Liver (tissue), 8 donors: ENCODE measurements at regions not wholly inside any gene's neighbourhood (a gene's known extent, or its start where the extent isn't known, plus 50 kb on each side); places are given as distances from the start of the nearest gene placed in this dataset.

Experiments
- DNase-seq: peaks from one replicate; pipeline ENCODE4 v3.0.0-alpha.2; 2017; ENCODE audit warnings: low spot score
- H3K27ac ChIP-seq, 2 donors: one replicate each; pipeline ENCODE4 v1.7.0; 2013; ENCODE audit warnings: inconsistent platforms in 2 of 2, low read length in 2 of 2, control low read depth in 1 of 2, low read depth in 1 of 2, mild to moderate bottlenecking in 1 of 2
- H3K27me3 ChIP-seq, 4 donors: one replicate each; pipeline versions ENCODE4 v1.6.1 to v1.7.0; 2013; ENCODE audit warnings: low read length in 3 of 4, inconsistent platforms in 1 of 4, mild to moderate bottlenecking in 1 of 4, moderate library complexity in 1 of 4; ENCODE audit not compliant: control insufficient read depth in 4 of 4, insufficient read depth in 4 of 4
- H3K36me3 ChIP-seq, 4 donors: one replicate each; pipeline versions ENCODE4 v1.6.1 to v1.7.0; 2013; ENCODE audit warnings: low read length in 3 of 4, mild to moderate bottlenecking in 3 of 4, low read depth in 1 of 4, moderate library complexity in 1 of 4; ENCODE audit not compliant: control insufficient read depth in 4 of 4, insufficient read depth in 3 of 4
- H3K4me1 ChIP-seq, 4 donors: one replicate each; pipeline versions ENCODE4 v1.6.1 to v1.7.0; 2013; ENCODE audit warnings: low read length in 3 of 4, mild to moderate bottlenecking in 3 of 4, moderate library complexity in 1 of 4; ENCODE audit not compliant: control insufficient read depth in 4 of 4, insufficient read depth in 4 of 4
- H3K4me3 ChIP-seq, 3 donors: one replicate each; pipeline versions ENCODE4 v1.6.1 to v1.7.0; 2013; ENCODE audit warnings: low read length in 3 of 3, control low read depth in 1 of 3, low read depth in 1 of 3, mild to moderate bottlenecking in 1 of 3
- H3K9ac ChIP-seq, 2 donors: one replicate each; pipeline ENCODE4 v1.7.0; 2013; ENCODE audit warnings: low read length in 2 of 2, mild to moderate bottlenecking in 2 of 2, moderate library complexity in 2 of 2, control low read depth in 1 of 2, low read depth in 1 of 2
- H3K9me3 ChIP-seq, 4 donors: one replicate each; pipeline versions ENCODE4 v1.6.1 to v1.7.0; 2013; ENCODE audit warnings: low read length in 3 of 4; ENCODE audit not compliant: control insufficient read depth in 4 of 4
- EGR1 ChIP-seq, 2 donors: IDR thresholded peaks; 2 replicates each; pipeline ENCODE4 v1.6.1; 2016 to 2018; ENCODE audit warnings: antibody characterized with exemption in 2 of 2, low read depth in 2 of 2
- FOXA2 ChIP-seq: IDR thresholded peaks from 2 replicates; pipeline ENCODE4 v1.6.1; 2016; ENCODE audit warnings: antibody characterized with exemption
- GABPA ChIP-seq, 2 donors: IDR thresholded peaks in 1 of 2; conservative IDR thresholded peaks in 1 of 2; 2 replicates each; pipeline ENCODE4 v1.6.1; 2016; ENCODE audit warnings: antibody characterized with exemption in 2 of 2, mild to moderate bottlenecking in 1 of 2, moderate library complexity in 1 of 2
- HNF4A ChIP-seq, 2 donors: conservative IDR thresholded peaks; 2 replicates each; pipeline ENCODE4 v1.6.1; 2016; ENCODE audit warnings: antibody characterized with exemption in 2 of 2, mild to moderate bottlenecking in 2 of 2
- HNF4G ChIP-seq: IDR thresholded peaks from 2 replicates; pipeline ENCODE4 v1.6.1; 2016; ENCODE audit warnings: antibody characterized with exemption
- JUND ChIP-seq, 2 donors: IDR thresholded peaks; 2 replicates each; pipeline ENCODE4 v1.6.1; 2016; ENCODE audit warnings: antibody characterized with exemption in 2 of 2
- NR2F2 ChIP-seq: IDR thresholded peaks from 2 replicates; pipeline ENCODE4 v1.6.1; 2016; ENCODE audit warnings: antibody characterized with exemption
- RAD21 ChIP-seq, 2 donors: IDR thresholded peaks; 2 replicates each; pipeline ENCODE4 v1.6.1; 2016; ENCODE audit warnings: antibody characterized with exemption in 2 of 2, mild to moderate bottlenecking in 2 of 2
- RXRA ChIP-seq, 2 donors: IDR thresholded peaks; 2 replicates each; pipeline ENCODE4 v1.6.1; 2017 to 2018; ENCODE audit warnings: antibody characterized with exemption in 2 of 2, mild to moderate bottlenecking in 1 of 2
- SP1 ChIP-seq: IDR thresholded peaks from 2 replicates; pipeline ENCODE4 v1.6.1; 2018; ENCODE audit warnings: antibody characterized with exemption, mild to moderate bottlenecking
- TAF1 ChIP-seq: conservative IDR thresholded peaks from 2 replicates; pipeline ENCODE4 v1.6.1; 2016; ENCODE audit warnings: antibody characterized with exemption, mild to moderate bottlenecking
- YY1 ChIP-seq: IDR thresholded peaks from 2 replicates; pipeline ENCODE4 v1.6.1; 2016; ENCODE audit warnings: antibody characterized with exemption, mild to moderate bottlenecking
- WGBS: extraction: QIAGEN DNeasy Blood & Tissue Kit; methylation state at CpG from one replicate; pipeline ENCODE4 v1.1.7; 2013; 5-methylcytosine and 5-hydroxymethylcytosine counted together
- TF ChIP-seq, protein P1 (sequence below): fragments of 150-350 bp; IDR thresholded peaks from 2 replicates; pipeline ENCODE4 v1.5.1; 2017; ENCODE audit warnings: improper control_type of control experiment, low read depth, low read length; ENCODE audit not compliant: missing input control
- TF ChIP-seq, protein P2 (sequence below): IDR thresholded peaks from 2 replicates; pipeline ENCODE4 v1.6.1; 2016; ENCODE audit warnings: antibody characterized with exemption
- TF ChIP-seq, protein P3 (sequence below): IDR thresholded peaks from 2 replicates; pipeline ENCODE4 v1.6.1; 2016; ENCODE audit warnings: antibody characterized with exemption
- TF ChIP-seq, protein P4 (sequence below): IDR thresholded peaks from 2 replicates; pipeline ENCODE4 v1.6.1; 2016; ENCODE audit warnings: antibody characterized with exemption, mild to moderate bottlenecking
- donor health status: healthy.
- donor health status: healthy.
- donor health status: healthy.
- donor health status: healthy.
- donor health status: healthy.

DNA sequence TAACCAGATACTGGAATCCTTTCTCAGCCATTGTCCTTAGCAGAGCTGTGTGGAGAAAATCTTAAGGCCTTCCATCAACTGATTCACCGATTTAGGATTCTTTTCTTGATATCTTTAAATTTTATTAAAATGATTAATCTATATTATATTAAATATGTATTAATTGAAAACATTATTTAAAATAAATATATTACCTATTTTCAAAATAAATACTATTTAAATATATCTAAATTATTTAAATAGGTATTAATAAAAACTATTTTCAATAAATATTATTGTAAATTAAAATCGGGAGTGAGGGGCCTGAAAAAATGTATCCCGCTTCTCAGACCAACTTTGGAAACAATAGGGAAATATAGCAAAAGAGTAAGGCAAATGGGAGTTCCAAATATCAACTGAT lies 94.0 kb upstream of the HPF1 start:
- Histone ChIP-seq H3K27ac (no peak overlapping the region), H3K9me3 (no peaks in the 10 kb centered on the region), H3K4me3 (no peak overlapping the region), H3K9ac (no peak overlapping the region), H3K36me3 (no peaks in the 10 kb centered on the region), H3K27me3 (peaks cover 0 to 2% (median 0%) of the 10 kb centered on the region in 4 donors), H3K4me1 (no peaks in the 10 kb centered on the region)
- DNase-seq = no peak
- WGBS = 94% methylated on average over 3 of the region's 3 CpGs
- no peak for TF ChIP-seq GABPA (IDR thresholded peaks at IDR 0.05 in 1 of 2, conservative IDR thresholded peaks at IDR 0.05 in 1 of 2)

DNA sequence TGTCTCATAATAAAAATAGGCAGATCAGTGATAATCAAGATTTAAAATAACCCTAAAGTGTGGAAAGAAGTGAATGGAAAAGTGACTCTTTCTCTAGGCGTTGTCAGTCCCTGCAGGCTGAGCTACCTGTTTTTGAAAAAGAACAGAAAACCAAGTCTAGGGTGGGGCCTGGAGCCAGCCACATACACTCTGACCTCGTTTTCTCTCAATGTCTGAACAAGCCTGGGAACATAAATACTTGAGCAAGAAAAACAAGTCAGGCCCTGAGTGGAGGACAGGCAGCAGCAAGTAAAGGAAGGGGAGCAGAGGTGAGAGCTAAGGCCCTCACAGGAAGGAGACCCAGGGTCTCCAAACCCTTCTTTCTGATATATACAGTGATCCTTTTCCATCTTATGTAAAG lies 91.7 kb upstream of the HPF1 start:
- Histone ChIP-seq H3K4me3 (no peak overlapping the region), H3K9me3 (no peaks in the 10 kb centered on the region), H3K4me1 (no peaks in the 10 kb centered on the region), H3K9ac (no peak overlapping the region), H3K27ac (no peak overlapping the region), H3K27me3 (no peaks in the 10 kb centered on the region), H3K36me3 (no peaks in the 10 kb centered on the region)
- no peak for TF ChIP-seq GABPA (IDR thresholded peaks at IDR 0.05 in 1 of 2, conservative IDR thresholded peaks at IDR 0.05 in 1 of 2)
- TF ChIP-seq, protein P1, sequence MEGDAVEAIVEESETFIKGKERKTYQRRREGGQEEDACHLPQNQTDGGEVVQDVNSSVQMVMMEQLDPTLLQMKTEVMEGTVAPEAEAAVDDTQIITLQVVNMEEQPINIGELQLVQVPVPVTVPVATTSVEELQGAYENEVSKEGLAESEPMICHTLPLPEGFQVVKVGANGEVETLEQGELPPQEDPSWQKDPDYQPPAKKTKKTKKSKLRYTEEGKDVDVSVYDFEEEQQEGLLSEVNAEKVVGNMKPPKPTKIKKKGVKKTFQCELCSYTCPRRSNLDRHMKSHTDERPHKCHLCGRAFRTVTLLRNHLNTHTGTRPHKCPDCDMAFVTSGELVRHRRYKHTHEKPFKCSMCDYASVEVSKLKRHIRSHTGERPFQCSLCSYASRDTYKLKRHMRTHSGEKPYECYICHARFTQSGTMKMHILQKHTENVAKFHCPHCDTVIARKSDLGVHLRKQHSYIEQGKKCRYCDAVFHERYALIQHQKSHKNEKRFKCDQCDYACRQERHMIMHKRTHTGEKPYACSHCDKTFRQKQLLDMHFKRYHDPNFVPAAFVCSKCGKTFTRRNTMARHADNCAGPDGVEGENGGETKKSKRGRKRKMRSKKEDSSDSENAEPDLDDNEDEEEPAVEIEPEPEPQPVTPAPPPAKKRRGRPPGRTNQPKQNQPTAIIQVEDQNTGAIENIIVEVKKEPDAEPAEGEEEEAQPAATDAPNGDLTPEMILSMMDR = no peak
- TF ChIP-seq YY1 = no peak
- no peak for TF ChIP-seq TAF1
- no peak for TF ChIP-seq EGR1 (IDR thresholded peaks at IDR 0.05; ENCODE audit: low read depth in 2 of 2)
- TF ChIP-seq HNF4A (conservative IDR thresholded peaks at IDR 0.05) = no peak
- TF ChIP-seq, protein P2, sequence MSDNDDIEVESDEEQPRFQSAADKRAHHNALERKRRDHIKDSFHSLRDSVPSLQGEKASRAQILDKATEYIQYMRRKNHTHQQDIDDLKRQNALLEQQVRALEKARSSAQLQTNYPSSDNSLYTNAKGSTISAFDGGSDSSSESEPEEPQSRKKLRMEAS = no peak
- TF ChIP-seq FOXA2 = no peak
- TF ChIP-seq, protein P3, sequence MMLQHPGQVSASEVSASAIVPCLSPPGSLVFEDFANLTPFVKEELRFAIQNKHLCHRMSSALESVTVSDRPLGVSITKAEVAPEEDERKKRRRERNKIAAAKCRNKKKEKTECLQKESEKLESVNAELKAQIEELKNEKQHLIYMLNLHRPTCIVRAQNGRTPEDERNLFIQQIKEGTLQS = no peak
- TF ChIP-seq RXRA (IDR thresholded peaks at IDR 0.05) = no peak
- no peak for DNase-seq
- WGBS = 64% methylated on average over 2 of the region's 2 CpGs

DNA sequence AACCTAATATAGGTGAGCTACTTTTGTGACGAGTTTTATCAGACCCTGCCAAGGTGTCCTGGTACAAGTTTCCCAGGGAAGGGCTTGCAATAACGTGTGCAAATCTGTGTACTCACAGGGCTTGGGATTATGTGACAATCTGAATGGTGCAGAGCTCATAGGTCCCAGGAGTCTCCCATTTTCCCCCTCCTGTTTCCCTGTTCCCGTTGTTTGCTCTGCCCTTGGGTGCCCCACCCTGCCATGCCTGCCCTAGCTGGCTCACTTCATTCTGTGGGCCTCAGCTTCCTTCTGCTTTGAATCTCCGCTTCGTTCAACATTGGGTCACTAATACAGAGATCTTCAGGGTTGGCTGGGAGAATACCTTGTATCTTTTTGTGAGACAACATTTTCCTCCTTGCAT lies 90.3 kb upstream of the HPF1 start:
- Histone ChIP-seq H3K9ac (no peak overlapping the region), H3K36me3 (no peaks in the 10 kb centered on the region), H3K27me3 (no peaks in the 10 kb centered on the region), H3K4me3 (no peak overlapping the region), H3K27ac (no peak overlapping the region), H3K9me3 (no peaks in the 10 kb centered on the region), H3K4me1 (no peaks in the 10 kb centered on the region)
- no peak for DNase-seq
- 62% methylated on average over 5 of the region's 5 CpGs for WGBS
- TF ChIP-seq NR2F2 (no peak), TAF1 (no peak), RAD21 (IDR thresholded peaks at IDR 0.05) (no peak), SP1 (no peak), HNF4A (conservative IDR thresholded peaks at IDR 0.05) (no peak), HNF4G (no peak), EGR1 (IDR thresholded peaks at IDR 0.05; ENCODE audit: low read depth in 2 of 2) (no peak), JUND (IDR thresholded peaks at IDR 0.05) (no peak), FOXA2 (no peak), GABPA (IDR thresholded peaks at IDR 0.05 in 1 of 2, conservative IDR thresholded peaks at IDR 0.05 in 1 of 2) (no peak), RXRA (IDR thresholded peaks at IDR 0.05) (no peak)
- TF ChIP-seq, protein P3 = no peak
- TF ChIP-seq, protein P4, sequence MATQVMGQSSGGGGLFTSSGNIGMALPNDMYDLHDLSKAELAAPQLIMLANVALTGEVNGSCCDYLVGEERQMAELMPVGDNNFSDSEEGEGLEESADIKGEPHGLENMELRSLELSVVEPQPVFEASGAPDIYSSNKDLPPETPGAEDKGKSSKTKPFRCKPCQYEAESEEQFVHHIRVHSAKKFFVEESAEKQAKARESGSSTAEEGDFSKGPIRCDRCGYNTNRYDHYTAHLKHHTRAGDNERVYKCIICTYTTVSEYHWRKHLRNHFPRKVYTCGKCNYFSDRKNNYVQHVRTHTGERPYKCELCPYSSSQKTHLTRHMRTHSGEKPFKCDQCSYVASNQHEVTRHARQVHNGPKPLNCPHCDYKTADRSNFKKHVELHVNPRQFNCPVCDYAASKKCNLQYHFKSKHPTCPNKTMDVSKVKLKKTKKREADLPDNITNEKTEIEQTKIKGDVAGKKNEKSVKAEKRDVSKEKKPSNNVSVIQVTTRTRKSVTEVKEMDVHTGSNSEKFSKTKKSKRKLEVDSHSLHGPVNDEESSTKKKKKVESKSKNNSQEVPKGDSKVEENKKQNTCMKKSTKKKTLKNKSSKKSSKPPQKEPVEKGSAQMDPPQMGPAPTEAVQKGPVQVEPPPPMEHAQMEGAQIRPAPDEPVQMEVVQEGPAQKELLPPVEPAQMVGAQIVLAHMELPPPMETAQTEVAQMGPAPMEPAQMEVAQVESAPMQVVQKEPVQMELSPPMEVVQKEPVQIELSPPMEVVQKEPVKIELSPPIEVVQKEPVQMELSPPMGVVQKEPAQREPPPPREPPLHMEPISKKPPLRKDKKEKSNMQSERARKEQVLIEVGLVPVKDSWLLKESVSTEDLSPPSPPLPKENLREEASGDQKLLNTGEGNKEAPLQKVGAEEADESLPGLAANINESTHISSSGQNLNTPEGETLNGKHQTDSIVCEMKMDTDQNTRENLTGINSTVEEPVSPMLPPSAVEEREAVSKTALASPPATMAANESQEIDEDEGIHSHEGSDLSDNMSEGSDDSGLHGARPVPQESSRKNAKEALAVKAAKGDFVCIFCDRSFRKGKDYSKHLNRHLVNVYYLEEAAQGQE = no peak
- TF ChIP-seq, protein P2 = no peak
- TF ChIP-seq, protein P1 = no peak
